DND-41 (cell line): ENCODE measurements at regions not wholly inside any gene's neighbourhood (a gene's known extent, or its start where the extent isn't known, plus 50 kb on each side); places are given as distances from the start of the nearest gene placed in this dataset.

ENCODE experiments used
- CTCF ChIP-seq: IDR thresholded peaks from 2 replicates; pipeline ENCODE4 v1.5.1; 2012; ENCODE audit warnings: borderline replicate concordance, low read length, moderate library complexity, mild to moderate bottlenecking; ENCODE audit not compliant: poor library complexity, severe bottlenecking; ENCODE audit errors: extremely low read depth
- EZH2 ChIP-seq: IDR thresholded peaks from 3 replicates; pipeline ENCODE4 v1.6.1; 2012; ENCODE audit warnings: borderline replicate concordance, low read depth, mild to moderate bottlenecking, moderate library complexity, low read length, inconsistent platforms; ENCODE audit not compliant: severe bottlenecking

GRCh38 chr1:214927796-214928195 lies 154.7 kb upstream of the KCNK2 start:
- no peak for TF ChIP-seq CTCF
- TF ChIP-seq EZH2: no peak
